ENCODE measurements at regions not wholly inside any gene's neighbourhood (a gene's known extent, or its start where the extent isn't known, plus 50 kb on each side); places are given as distances from the start of the nearest gene placed in this dataset.

DNA sequence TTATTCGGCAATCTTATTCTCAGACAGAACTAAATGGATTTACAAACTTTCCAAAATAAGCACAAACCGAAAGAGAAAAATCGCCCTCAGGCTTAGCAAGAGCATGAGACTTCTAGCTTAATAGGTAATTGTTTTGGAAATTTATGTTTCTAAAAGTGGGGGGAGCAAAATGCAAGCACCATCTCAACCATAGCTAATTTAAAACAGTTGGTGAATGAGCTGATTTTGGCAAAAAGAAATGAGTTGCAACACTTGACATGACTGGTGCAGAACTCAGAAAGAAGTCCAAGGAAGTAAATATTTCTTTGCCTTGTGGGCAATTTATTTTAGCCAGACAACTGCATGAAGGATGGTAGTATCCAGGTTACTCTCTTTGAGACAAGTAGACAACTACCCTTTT lies 71.5 kb upstream of the PTGFR start:
- CTCF ChIA-PET, result no interaction called here

DNA sequence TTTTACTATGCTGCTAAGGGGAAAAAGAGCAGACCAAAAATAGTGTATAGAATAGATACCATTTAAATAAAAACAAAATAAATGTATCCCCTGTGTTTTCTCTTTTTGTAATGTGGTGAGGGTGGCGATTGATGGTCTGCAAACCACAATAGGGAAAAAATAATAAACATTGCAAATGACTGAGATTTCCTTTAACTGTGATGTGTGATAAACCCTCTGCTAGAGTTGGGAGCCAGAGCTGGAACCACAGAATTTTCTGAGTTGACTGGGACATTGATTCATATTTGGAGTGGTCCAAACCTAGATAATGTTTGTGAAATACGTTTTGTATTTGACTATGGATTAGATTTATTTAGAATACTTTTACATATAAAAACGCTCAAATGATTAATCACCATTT lies 70.6 kb upstream of the PTGFR start:
- POLR2A ChIA-PET, result no interaction called here
- DNase-seq, result no peak
- Mint-ChIP-seq H3K4me1 (no peaks in the 10 kb centered on the region), H3K27ac (no peak overlapping the region), H3K27me3 (peaks cover 0 to 15% (median 6%) of the 10 kb centered on the region in 5 donors), H3K4me3 (no peak overlapping the region), H3K9me3 (peaks cover 0 to 2% (median 0%) of the 10 kb centered on the region in 11 donors), H3K36me3 (no peaks in the 10 kb centered on the region)
- Histone ChIP-seq H3K4me3 (ENCODE audit: low read length) (no peak overlapping the region), H3K27ac (ENCODE audit: low read depth, low read length) (no peak overlapping the region), H3K4me1 (ENCODE audit: control insufficient read depth in 2 of 2, insufficient read depth in 2 of 2, low read length in 2 of 2) (no peaks in the 10 kb centered on the region), H3K27me3 (ENCODE audit: control insufficient read depth in 2 of 2, insufficient read depth in 2 of 2, low read length in 2 of 2) (no peaks in the 10 kb centered on the region), H3K9me3 (ENCODE audit: control insufficient read depth in 2 of 3, low read length in 3 of 3) (no peaks in the 10 kb centered on the region), H3K36me3 (ENCODE audit: control insufficient read depth in 2 of 3, insufficient read depth in 3 of 3, low read length in 3 of 3) (no peaks in the 10 kb centered on the region)
- ATAC-seq, result no peak
- CTCF ChIA-PET, result no interaction called here
- intact Hi-C loops (cut with micrococcal nuclease), result no loop called here

More for the DNA sequence above, 71.5 kb upstream of the PTGFR start:
- H3K27me3 Mint-ChIP-seq, result peaks cover 0 to 15% (median 4%) of the 10 kb centered on the region in 5 donors
- Histone ChIP-seq H3K27me3 (ENCODE audit: control insufficient read depth in 2 of 2, insufficient read depth in 2 of 2, low read length in 2 of 2) (no peaks in the 10 kb centered on the region), H3K36me3 (ENCODE audit: control insufficient read depth in 2 of 3, insufficient read depth in 3 of 3, low read length in 3 of 3) (no peaks in the 10 kb centered on the region), H3K9me3 (ENCODE audit: control insufficient read depth in 2 of 3, low read length in 3 of 3) (no peaks in the 10 kb centered on the region), H3K4me3 (ENCODE audit: low read length) (no peak overlapping the region), H3K4me1 (ENCODE audit: control insufficient read depth in 2 of 2, insufficient read depth in 2 of 2, low read length in 2 of 2) (no peaks in the 10 kb centered on the region), H3K27ac (ENCODE audit: low read depth, low read length) (no peak overlapping the region)
- no peak overlapping the region for H3K4me3 Mint-ChIP-seq
- H3K4me1 Mint-ChIP-seq, result no peaks in the 10 kb centered on the region
- no peak for DNase-seq
- ATAC-seq, result no peak
- intact Hi-C loops (cut with micrococcal nuclease), result no loop called here
- no peaks in the 10 kb centered on the region for H3K36me3 Mint-ChIP-seq
- H3K9me3 Mint-ChIP-seq, result peaks cover 0 to 2% (median 0%) of the 10 kb centered on the region in 11 donors
- no peak overlapping the region for H3K27ac Mint-ChIP-seq
- POLR2A ChIA-PET, result no interaction called here

DNA sequence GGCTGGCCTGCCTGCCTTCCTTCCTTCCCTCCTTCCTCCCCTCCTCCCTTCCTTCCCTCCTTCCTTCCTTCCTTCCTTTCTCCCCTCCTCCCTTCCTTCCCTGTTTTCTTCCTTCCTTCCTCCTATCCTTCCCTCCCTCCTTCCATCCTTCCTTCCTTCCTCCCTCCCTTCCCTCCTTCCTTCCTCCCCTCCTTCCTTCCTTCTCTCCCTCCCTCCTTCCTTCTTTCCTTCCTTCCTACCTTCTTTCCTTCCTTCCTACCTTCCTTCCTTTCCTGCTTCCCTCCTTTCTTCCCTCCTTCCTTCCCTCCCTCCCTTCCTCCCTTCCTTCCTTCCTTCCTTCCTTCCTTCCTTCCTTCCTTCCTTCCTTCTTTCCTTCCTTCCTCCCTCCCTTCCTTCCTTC lies 70.1 kb upstream of the PTGFR start:
- no peaks in the 10 kb centered on the region for H3K9me3 ChIP-seq (ENCODE audit: control insufficient read depth in 2 of 3, low read length in 3 of 3)
- DNase-seq, result no peak
- ChIA-PET POLR2A (no interaction called here), CTCF (no interaction called here)
- intact Hi-C loops (cut with micrococcal nuclease), result no loop called here
- H3K36me3 Mint-ChIP-seq, result no peaks in the 10 kb centered on the region
- peaks cover 0 to 15% (median 6%) of the 10 kb centered on the region in 5 donors for H3K27me3 Mint-ChIP-seq
- ATAC-seq, result no peak
- H3K27ac Mint-ChIP-seq, result peak overlapping the region in 1 of 9 donors; percentile 38
- H3K27me3 ChIP-seq (ENCODE audit: control insufficient read depth in 2 of 2, insufficient read depth in 2 of 2, low read length in 2 of 2), result no peaks in the 10 kb centered on the region
- no peak overlapping the region for H3K4me3 Mint-ChIP-seq
- no peaks in the 10 kb centered on the region for H3K36me3 ChIP-seq (ENCODE audit: control insufficient read depth in 2 of 3, insufficient read depth in 3 of 3, low read length in 3 of 3)
- H3K4me1 ChIP-seq (ENCODE audit: control insufficient read depth in 2 of 2, insufficient read depth in 2 of 2, low read length in 2 of 2), result no peaks in the 10 kb centered on the region
- no peak overlapping the region for H3K4me3 ChIP-seq (ENCODE audit: low read length)
- no peaks in the 10 kb centered on the region for H3K4me1 Mint-ChIP-seq
- peaks cover 0 to 2% (median 0%) of the 10 kb centered on the region in 11 donors for H3K9me3 Mint-ChIP-seq
- H3K27ac ChIP-seq (ENCODE audit: low read depth, low read length), result no peak overlapping the region

DNA sequence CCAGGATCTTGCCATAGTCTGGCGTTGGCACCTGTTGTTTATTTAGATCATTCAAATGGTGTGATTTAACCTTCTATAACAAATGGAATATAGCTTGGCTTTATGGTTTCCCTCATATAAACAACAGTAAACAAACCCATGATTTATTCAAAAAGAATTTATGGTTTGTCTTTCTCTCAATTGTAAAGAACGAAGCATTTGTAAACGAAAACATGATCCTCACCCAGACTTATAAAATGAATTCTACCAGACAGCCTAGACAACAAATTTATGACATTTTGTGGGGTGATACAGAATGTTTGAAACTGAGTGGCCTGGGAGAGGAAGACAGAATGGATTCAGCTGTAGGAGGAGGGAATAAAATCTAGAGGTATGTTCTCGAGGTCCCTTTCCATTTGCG lies 66.1 kb upstream of the PTGFR start:
- peaks cover 0 to 2% (median 0%) of the 10 kb centered on the region in 11 donors for H3K9me3 Mint-ChIP-seq
- no peak overlapping the region for H3K4me3 Mint-ChIP-seq
- no peaks in the 10 kb centered on the region for H3K36me3 Mint-ChIP-seq
- ATAC-seq, result no peak
- no peaks in the 10 kb centered on the region for H3K9me3 ChIP-seq (ENCODE audit: control insufficient read depth in 2 of 3, low read length in 3 of 3)
- ChIA-PET CTCF (no interaction called here), POLR2A (no interaction called here)
- H3K4me1 Mint-ChIP-seq, result no peaks in the 10 kb centered on the region
- intact Hi-C loops (cut with micrococcal nuclease), result no loop called here
- peaks cover 0 to 15% (median 7%) of the 10 kb centered on the region in 5 donors for H3K27me3 Mint-ChIP-seq
- no peaks in the 10 kb centered on the region for H3K27me3 ChIP-seq (ENCODE audit: control insufficient read depth in 2 of 2, insufficient read depth in 2 of 2, low read length in 2 of 2)
- H3K4me3 ChIP-seq (ENCODE audit: low read length), result no peak overlapping the region
- H3K36me3 ChIP-seq (ENCODE audit: control insufficient read depth in 2 of 3, insufficient read depth in 3 of 3, low read length in 3 of 3), result no peaks in the 10 kb centered on the region
- no peak overlapping the region for H3K27ac ChIP-seq (ENCODE audit: low read depth, low read length)
- no peak for DNase-seq
- H3K4me1 ChIP-seq (ENCODE audit: control insufficient read depth in 2 of 2, insufficient read depth in 2 of 2, low read length in 2 of 2), result no peaks in the 10 kb centered on the region
- no peak overlapping the region for H3K27ac Mint-ChIP-seq

DNA sequence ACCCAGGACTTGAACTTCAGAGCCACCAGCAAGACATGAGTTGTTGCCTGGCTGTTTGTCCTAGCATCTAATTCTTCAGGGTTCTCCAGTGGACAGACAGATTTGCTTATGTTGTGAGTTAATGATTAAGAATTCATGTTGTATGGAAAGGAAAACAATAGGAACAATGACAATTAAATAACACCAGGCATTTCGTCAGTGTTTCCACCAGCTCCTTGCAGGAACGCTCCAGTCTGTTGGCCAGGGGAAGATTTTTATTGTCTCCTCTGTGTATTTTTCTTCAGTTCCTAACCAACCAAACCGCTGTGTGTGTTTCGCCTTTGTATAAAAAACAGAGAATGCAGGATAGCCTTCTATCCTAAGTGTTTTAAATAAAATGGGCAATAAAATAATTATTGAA lies 64.4 kb upstream of the PTGFR start:
- ChIA-PET POLR2A (no interaction called here), CTCF (no interaction called here)
- no peaks in the 10 kb centered on the region for H3K36me3 ChIP-seq (ENCODE audit: control insufficient read depth in 2 of 3, insufficient read depth in 3 of 3, low read length in 3 of 3)
- ATAC-seq (no peak), DNase-seq (no peak)
- no peak overlapping the region for H3K4me3 ChIP-seq (ENCODE audit: low read length)
- no peaks in the 10 kb centered on the region for H3K36me3 Mint-ChIP-seq
- H3K27ac Mint-ChIP-seq, result no peak overlapping the region
- no peaks in the 10 kb centered on the region for H3K4me1 Mint-ChIP-seq
- H3K4me1 ChIP-seq (ENCODE audit: control insufficient read depth in 2 of 2, insufficient read depth in 2 of 2, low read length in 2 of 2), result no peaks in the 10 kb centered on the region
- intact Hi-C loops (cut with micrococcal nuclease), result no loop called here
- H3K27me3 ChIP-seq (ENCODE audit: control insufficient read depth in 2 of 2, insufficient read depth in 2 of 2, low read length in 2 of 2), result no peaks in the 10 kb centered on the region
- no peak overlapping the region for H3K27ac ChIP-seq (ENCODE audit: low read depth, low read length)
- peaks cover 0 to 2% (median 0%) of the 10 kb centered on the region in 11 donors for H3K9me3 Mint-ChIP-seq
- peaks cover 0 to 15% (median 7%) of the 10 kb centered on the region in 5 donors for H3K27me3 Mint-ChIP-seq
- no peaks in the 10 kb centered on the region for H3K9me3 ChIP-seq (ENCODE audit: control insufficient read depth in 2 of 3, low read length in 3 of 3)
- no peak overlapping the region for H3K4me3 Mint-ChIP-seq

DNA sequence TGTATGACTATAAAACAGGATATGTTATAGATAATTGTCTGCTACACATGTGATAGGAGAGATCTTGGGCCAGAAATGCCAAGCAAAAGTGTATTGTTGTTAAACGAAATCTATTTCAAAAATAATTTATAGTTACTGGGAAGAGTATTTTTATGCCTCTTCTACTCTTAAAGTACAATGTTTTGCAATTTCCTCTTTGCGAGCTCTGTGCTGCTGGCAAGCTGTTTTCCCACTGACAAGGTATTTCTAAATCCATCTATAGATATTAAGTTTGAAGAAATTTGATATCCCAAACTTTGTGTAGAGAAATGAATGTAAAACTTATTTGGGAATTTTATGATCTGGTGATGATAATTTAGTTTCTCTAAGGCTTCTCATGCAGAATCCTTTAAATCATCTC lies 63.3 kb upstream of the PTGFR start:
- H3K9me3 Mint-ChIP-seq, result peaks cover 0 to 8% (median 0%) of the 10 kb centered on the region in 11 donors
- Histone ChIP-seq H3K4me1 (ENCODE audit: control insufficient read depth in 2 of 2, insufficient read depth in 2 of 2, low read length in 2 of 2) (no peaks in the 10 kb centered on the region), H3K27me3 (ENCODE audit: control insufficient read depth in 2 of 2, insufficient read depth in 2 of 2, low read length in 2 of 2) (no peaks in the 10 kb centered on the region), H3K36me3 (ENCODE audit: control insufficient read depth in 2 of 3, insufficient read depth in 3 of 3, low read length in 3 of 3) (no peaks in the 10 kb centered on the region), H3K9me3 (ENCODE audit: control insufficient read depth in 2 of 3, low read length in 3 of 3) (no peaks in the 10 kb centered on the region), H3K27ac (ENCODE audit: low read depth, low read length) (no peak overlapping the region), H3K4me3 (ENCODE audit: low read length) (no peak overlapping the region)
- ATAC-seq (no peak), DNase-seq (no peak)
- POLR2A ChIA-PET, result no interaction called here
- intact Hi-C loops (cut with micrococcal nuclease), result no loop called here
- H3K4me1 Mint-ChIP-seq, result no peaks in the 10 kb centered on the region
- H3K27ac Mint-ChIP-seq, result no peak overlapping the region
- CTCF ChIA-PET, result no interaction called here
- H3K27me3 Mint-ChIP-seq, result peaks cover 0 to 7% (median 7%) of the 10 kb centered on the region in 5 donors
- no peak overlapping the region for H3K4me3 Mint-ChIP-seq
- H3K36me3 Mint-ChIP-seq, result no peaks in the 10 kb centered on the region

DNA sequence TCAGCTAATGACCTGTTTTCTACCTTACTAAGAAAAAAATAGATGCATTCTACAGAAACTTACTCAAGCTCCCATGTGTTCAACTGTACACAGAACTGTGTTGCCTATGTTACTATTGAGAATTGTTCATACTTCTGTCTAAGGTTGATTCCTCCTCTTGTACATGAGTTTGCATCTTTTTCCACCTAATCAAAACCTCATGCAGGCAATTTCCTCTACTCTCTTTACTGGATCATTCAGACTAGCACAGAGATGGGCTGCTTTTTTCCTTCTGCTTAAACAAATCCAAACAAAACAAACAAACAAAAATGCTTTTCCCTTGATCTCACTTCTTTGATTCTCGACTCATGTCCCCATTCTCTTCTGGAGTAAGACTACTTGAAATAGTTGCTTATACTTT lies 58.8 kb upstream of the PTGFR start:
- DNase-seq (no peak), ATAC-seq (no peak)
- POLR2A ChIA-PET, result no interaction called here
- Mint-ChIP-seq H3K4me1 (no peaks in the 10 kb centered on the region), H3K27ac (no peak overlapping the region), H3K9me3 (peaks cover 0 to 15% (median 7%) of the 10 kb centered on the region in 11 donors), H3K27me3 (peaks cover 0 to 17% (median 0%) of the 10 kb centered on the region in 5 donors), H3K36me3 (peaks cover 0 to 3% (median 0%) of the 10 kb centered on the region in 5 donors), H3K4me3 (no peak overlapping the region)
- Histone ChIP-seq H3K36me3 (ENCODE audit: control insufficient read depth in 2 of 3, insufficient read depth in 3 of 3, low read length in 3 of 3) (no peaks in the 10 kb centered on the region), H3K9me3 (ENCODE audit: control insufficient read depth in 2 of 3, low read length in 3 of 3) (no peaks in the 10 kb centered on the region), H3K4me3 (ENCODE audit: low read length) (no peak overlapping the region), H3K27ac (ENCODE audit: low read depth, low read length) (no peak overlapping the region), H3K4me1 (ENCODE audit: control insufficient read depth in 2 of 2, insufficient read depth in 2 of 2, low read length in 2 of 2) (no peaks in the 10 kb centered on the region), H3K27me3 (ENCODE audit: control insufficient read depth in 2 of 2, insufficient read depth in 2 of 2, low read length in 2 of 2) (no peaks in the 10 kb centered on the region)
- intact Hi-C loops (cut with micrococcal nuclease), result no loop called here
- CTCF ChIA-PET, result no interaction called here

Measured in naive thymus-derived CD4-positive, alpha-beta T cell (primary cell).